ENCODE measurements at regions not wholly inside any gene's neighbourhood (a gene's known extent, or its start where the extent isn't known, plus 50 kb on each side); places are given as distances from the start of the nearest gene placed in this dataset.

DNA sequence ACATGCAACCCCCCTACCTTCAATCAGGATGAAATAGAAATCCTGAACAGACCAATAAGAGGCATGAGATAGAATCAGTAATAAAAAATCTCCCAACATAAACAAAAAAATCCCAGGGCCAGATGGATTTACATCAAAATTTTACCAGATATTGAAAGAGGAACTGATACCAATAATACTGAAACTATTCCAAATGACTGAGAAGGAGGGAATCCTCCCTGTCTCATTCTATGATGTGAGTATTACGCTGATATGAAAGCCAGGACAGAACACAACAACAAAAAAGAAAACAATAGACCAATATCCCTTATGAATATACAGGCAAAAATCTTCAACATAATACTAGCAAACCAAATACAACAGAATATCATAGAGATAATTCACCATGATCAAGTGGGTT lies 109.0 kb upstream of the SMC2 start (continued):
- no peak for TF ChIP-seq SALL2 (tag by site-specific recombination; IDR thresholded peaks at IDR 0.05; ENCODE audit: borderline replicate concordance)
- TF ChIP-seq, protein P1, sequence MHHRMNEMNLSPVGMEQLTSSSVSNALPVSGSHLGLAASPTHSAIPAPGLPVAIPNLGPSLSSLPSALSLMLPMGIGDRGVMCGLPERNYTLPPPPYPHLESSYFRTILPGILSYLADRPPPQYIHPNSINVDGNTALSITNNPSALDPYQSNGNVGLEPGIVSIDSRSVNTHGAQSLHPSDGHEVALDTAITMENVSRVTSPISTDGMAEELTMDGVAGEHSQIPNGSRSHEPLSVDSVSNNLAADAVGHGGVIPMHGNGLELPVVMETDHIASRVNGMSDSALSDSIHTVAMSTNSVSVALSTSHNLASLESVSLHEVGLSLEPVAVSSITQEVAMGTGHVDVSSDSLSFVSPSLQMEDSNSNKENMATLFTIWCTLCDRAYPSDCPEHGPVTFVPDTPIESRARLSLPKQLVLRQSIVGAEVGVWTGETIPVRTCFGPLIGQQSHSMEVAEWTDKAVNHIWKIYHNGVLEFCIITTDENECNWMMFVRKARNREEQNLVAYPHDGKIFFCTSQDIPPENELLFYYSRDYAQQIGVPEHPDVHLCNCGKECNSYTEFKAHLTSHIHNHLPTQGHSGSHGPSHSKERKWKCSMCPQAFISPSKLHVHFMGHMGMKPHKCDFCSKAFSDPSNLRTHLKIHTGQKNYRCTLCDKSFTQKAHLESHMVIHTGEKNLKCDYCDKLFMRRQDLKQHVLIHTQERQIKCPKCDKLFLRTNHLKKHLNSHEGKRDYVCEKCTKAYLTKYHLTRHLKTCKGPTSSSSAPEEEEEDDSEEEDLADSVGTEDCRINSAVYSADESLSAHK (tag by site-specific recombination; IDR thresholded peaks at IDR 0.05): no peak
- TF ChIP-seq ZXDB (tag by site-specific recombination; IDR thresholded peaks at IDR 0.05): no peak
- no peak for TF ChIP-seq ZNF791 (tag by site-specific recombination; IDR thresholded peaks at IDR 0.05)
- TF ChIP-seq KLF7 (tag by site-specific recombination; IDR thresholded peaks at IDR 0.05; ENCODE audit: borderline replicate concordance): no peak
- TF ChIP-seq, protein P2, sequence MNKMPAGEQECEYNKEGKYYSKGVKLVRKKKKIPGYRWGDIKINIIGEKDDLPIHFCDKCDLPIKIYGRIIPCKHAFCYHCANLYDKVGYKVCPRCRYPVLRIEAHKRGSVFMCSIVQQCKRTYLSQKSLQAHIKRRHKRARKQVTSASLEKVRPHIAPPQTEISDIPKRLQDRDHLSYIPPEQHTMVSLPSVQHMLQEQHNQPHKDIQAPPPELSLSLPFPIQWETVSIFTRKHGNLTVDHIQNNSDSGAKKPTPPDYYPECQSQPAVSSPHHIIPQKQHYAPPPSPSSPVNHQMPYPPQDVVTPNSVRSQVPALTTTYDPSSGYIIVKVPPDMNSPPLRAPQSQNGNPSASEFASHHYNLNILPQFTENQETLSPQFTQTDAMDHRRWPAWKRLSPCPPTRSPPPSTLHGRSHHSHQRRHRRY (tag by site-specific recombination; IDR thresholded peaks at IDR 0.05): no peak

DNA sequence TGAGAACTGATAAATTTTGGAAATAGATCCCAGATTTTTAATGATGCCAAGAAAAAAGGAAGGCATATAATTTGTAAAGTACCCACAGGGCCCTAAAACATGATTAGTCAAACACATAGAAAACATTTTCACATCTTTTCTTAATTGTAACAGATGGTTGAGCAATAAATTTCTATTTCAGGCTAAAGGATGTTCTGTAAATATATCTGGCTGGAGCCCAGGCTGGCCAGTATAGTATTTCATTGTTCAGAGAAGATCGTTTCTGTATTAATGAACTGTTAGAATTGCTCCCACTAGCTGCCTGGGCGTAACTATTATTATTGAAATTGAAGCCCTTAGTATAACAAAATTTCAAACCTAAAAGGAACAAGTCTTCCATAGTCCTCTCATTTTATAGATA lies 105.3 kb upstream of the SMC2 start:
- H3K4me1 ChIP-seq (ENCODE audit: control insufficient read depth, insufficient read depth, low read length): no peaks in the 10 kb centered on the region
- H3K9me3 ChIP-seq (ENCODE audit: control insufficient read depth, insufficient read depth, low read depth, low read length): no peaks in the 10 kb centered on the region
- POLR2A ChIA-PET: no interaction called here
- no peak overlapping the region for H3K27ac ChIP-seq (ENCODE audit: extremely low read depth, low read depth, low read length)
- TF ChIP-seq ZBTB8A (tag by site-specific recombination; IDR thresholded peaks at IDR 0.05) (no peak), WT1 (tag by site-specific recombination; IDR thresholded peaks at IDR 0.05) (no peak), ZNF449 (tag by site-specific recombination; IDR thresholded peaks at IDR 0.05) (no peak), ZNF521 (tag by site-specific recombination; IDR thresholded peaks at IDR 0.05) (no peak), SP7 (tag by site-specific recombination; IDR thresholded peaks at IDR 0.05) (no peak), ZBTB21 (tag by site-specific recombination; IDR thresholded peaks at IDR 0.05) (no peak), ZNF785 (tag by site-specific recombination; IDR thresholded peaks at IDR 0.05) (no peak), ZNF658 (tag by site-specific recombination; IDR thresholded peaks at IDR 0.05) (no peak), ZNF558 (tag by site-specific recombination; IDR thresholded peaks at IDR 0.05) (no peak), ZNF335 (tag by site-specific recombination; conservative IDR thresholded peaks at IDR 0.05) (no peak), ZBTB44 (tag by site-specific recombination; IDR thresholded peaks at IDR 0.05) (no peak), ZNF114 (tag by site-specific recombination; IDR thresholded peaks at IDR 0.05) (no peak), OSR2 (tag by site-specific recombination; IDR thresholded peaks at IDR 0.05) (no peak)
- H3K36me3 ChIP-seq (ENCODE audit: control insufficient read depth in 2 of 2, insufficient read depth in 1 of 2, low read length in 2 of 2): no peaks in the 10 kb centered on the region
- CTCF ChIA-PET: no interaction called here
- no peak overlapping the region for H3K4me3 ChIP-seq (ENCODE audit: low read depth, low read length)

- no peak for TF ChIP-seq REPIN1 (tag by site-specific recombination; IDR thresholded peaks at IDR 0.05; ENCODE audit: low read depth)
- TF ChIP-seq HOXA7 (CRISPR knock-in tag; IDR thresholded peaks at IDR 0.05; ENCODE audit: borderline replicate concordance): no peak
- no peak for TF ChIP-seq ZNF830 (tag by site-specific recombination; IDR thresholded peaks at IDR 0.05; ENCODE audit: low read depth)
- no peak for TF ChIP-seq BCL6B (tag by site-specific recombination; IDR thresholded peaks at IDR 0.05)
- TF ChIP-seq ZBTB17 (tag by site-specific recombination; IDR thresholded peaks at IDR 0.05): no peak
- ChIA-PET CTCF (no interaction called here), POLR2A (no interaction called here)
- Histone ChIP-seq H3K27ac (ENCODE audit: extremely low read depth, low read depth, low read length) (no peak overlapping the region), H3K9me3 (ENCODE audit: control insufficient read depth, insufficient read depth, low read depth, low read length) (no peaks in the 10 kb centered on the region), H3K36me3 (ENCODE audit: control insufficient read depth in 2 of 2, insufficient read depth in 1 of 2, low read length in 2 of 2) (no peaks in the 10 kb centered on the region), H3K4me1 (ENCODE audit: control insufficient read depth, insufficient read depth, low read length) (no peaks in the 10 kb centered on the region), H3K4me3 (ENCODE audit: low read depth, low read length) (no peak overlapping the region)
Observed at GRCh38 chr9:103990311-103990710, 103.8 kb upstream of the SMC2 start.
